HG03196 (cell line): ENCODE measurements at regions not wholly inside any gene's neighbourhood (a gene's known extent, or its start where the extent isn't known, plus 50 kb on each side); places are given as distances from the start of the nearest gene placed in this dataset.
"Not testable (repeated sequence)": the region's sequence is repeated elsewhere in the genome, so short reads cannot be mapped to it uniquely, and the experiment has no call there.

ENCODE experiments used
- ATAC-seq: cut with Tn5 transposase; IDR thresholded peaks from one replicate; pipeline ENCODE4 v1.9.1; 2021; ENCODE audit not compliant: unreplicated experiment

GRCh38 chr2:75432761-75433361 is 127.9 kb downstream of the EVA1A start:
- ATAC-seq, result peak; percentile 79

GRCh38 chr2:75431763-75432162 is 129.0 kb downstream of the EVA1A start:
- ATAC-seq, result peak; percentile 73

GRCh38 chr2:75431276-75431675 is 129.5 kb downstream of the EVA1A start:
- no peak for ATAC-seq

GRCh38 chr2:75430449-75430848 is 130.3 kb downstream of the EVA1A start:
- not testable (repeated sequence) for ATAC-seq

- ATAC-seq, result no peak
These were observed 131.9 kb downstream of the EVA1A start for GRCh38 chr2:75428646-75429443.

- ATAC-seq, result no peak
These were observed 132.7 kb downstream of the EVA1A start for GRCh38 chr2:75428060-75428459.

- no peak for ATAC-seq
These were observed 135.7 kb downstream of the EVA1A start for GRCh38 chr2:75424936-75425619.

GRCh38 chr2:75421986-75422385 is 138.8 kb downstream of the EVA1A start:
- no peak for ATAC-seq

- peak; percentile 52 for ATAC-seq
These were observed 144.1 kb downstream of the EVA1A start for GRCh38 chr2:75416420-75417342.

GRCh38 chr2:75415731-75416130 is 145.0 kb downstream of the EVA1A start:
- no peak for ATAC-seq

- no peak for ATAC-seq
These were observed 145.6 kb downstream of the EVA1A start for GRCh38 chr2:75415111-75415626.

- ATAC-seq, result no peak
These were observed 149.2 kb downstream of the EVA1A start for GRCh38 chr2:75411574-75411973.

- no peak for ATAC-seq
These were observed 150.0 kb downstream of the EVA1A start for GRCh38 chr2:75410702-75411101.

GRCh38 chr2:75408771-75409170 is 152.0 kb downstream of the EVA1A start:
- ATAC-seq, result no peak

GRCh38 chr2:75407038-75407530 is 153.7 kb downstream of the EVA1A start:
- ATAC-seq, result no peak

GRCh38 chr2:75406131-75406581 is 154.6 kb downstream of the EVA1A start:
- ATAC-seq, result no peak

GRCh38 chr2:75405000-75405399 is 155.7 kb downstream of the EVA1A start:
- no peak for ATAC-seq

- no peak for ATAC-seq
These were observed 156.7 kb downstream of the EVA1A start for GRCh38 chr2:75403991-75404428.

GRCh38 chr2:75396314-75396713 is 164.4 kb downstream of the EVA1A start:
- no peak for ATAC-seq

GRCh38 chr2:75394764-75395163 is 166.0 kb downstream of the EVA1A start:
- ATAC-seq, result not testable (repeated sequence)
